BE2C (cell line): ENCODE measurements at regions not wholly inside any gene's neighbourhood (a gene's known extent, or its start where the extent isn't known, plus 50 kb on each side); places are given as distances from the start of the nearest gene placed in this dataset.

Source experiments
- DNase-seq: peaks from one replicate; pipeline ENCODE4 v3.0.0-alpha.2; 2020
- H3K27me3 ChIP-seq: fragments of 250-450 bp; sonication (Bioruptor Pico); 2 replicates; pipeline ENCODE4 v1.5.1; 2020; ENCODE audit warnings: mild to moderate bottlenecking
- H3K36me3 ChIP-seq: fragments of 250-450 bp; sonication (Bioruptor Pico); 2 replicates; pipeline ENCODE4 v1.5.1; 2020; ENCODE audit warnings: mild to moderate bottlenecking
- H3K4me1 ChIP-seq: fragments of 250-450 bp; sonication (Bioruptor Pico); 2 replicates; pipeline ENCODE4 v1.5.1; 2020
- H3K4me3 ChIP-seq: 2 replicates; pipeline ENCODE4 v1.5.1; 2011; ENCODE audit warnings: low read depth, low read length
- H3K9me3 ChIP-seq: fragments of 250-450 bp; sonication (Bioruptor Pico); 2 replicates; pipeline ENCODE4 v1.5.1; 2020
- TF ChIP-seq, protein P1 (sequence below): IDR thresholded peaks from 2 replicates; pipeline ENCODE4 v1.5.1; 2012; ENCODE audit warnings: mild to moderate bottlenecking, low read depth, low read length

DNA sequence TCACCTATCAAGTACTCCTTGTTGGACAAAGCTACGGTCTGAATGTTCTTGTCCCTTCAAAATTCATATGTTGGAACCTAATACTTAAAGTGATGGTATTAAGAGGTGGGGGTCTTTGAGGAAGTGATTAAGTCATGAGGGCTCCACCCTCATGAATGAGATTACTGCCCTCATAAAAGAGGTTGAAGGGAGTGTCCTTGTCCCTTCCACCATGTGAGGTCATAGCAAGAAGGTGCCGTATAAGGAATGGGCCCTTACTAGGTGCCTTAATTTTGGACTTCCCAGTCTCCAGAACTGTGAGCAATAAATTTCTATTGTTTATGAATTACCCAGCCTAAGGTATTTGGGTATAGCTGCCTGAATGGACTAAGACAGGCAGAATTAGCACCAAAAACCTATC lies 191.1 kb upstream of the NUDT4 start:
- Histone ChIP-seq H3K9me3 (no peaks in the 10 kb centered on the region), H3K27me3 (no peaks in the 10 kb centered on the region), H3K4me3 (no peak overlapping the region), H3K36me3 (no peaks in the 10 kb centered on the region), H3K4me1 (peaks cover 9% of the 10 kb centered on the region)
- no peak for DNase-seq
- TF ChIP-seq, protein P1, sequence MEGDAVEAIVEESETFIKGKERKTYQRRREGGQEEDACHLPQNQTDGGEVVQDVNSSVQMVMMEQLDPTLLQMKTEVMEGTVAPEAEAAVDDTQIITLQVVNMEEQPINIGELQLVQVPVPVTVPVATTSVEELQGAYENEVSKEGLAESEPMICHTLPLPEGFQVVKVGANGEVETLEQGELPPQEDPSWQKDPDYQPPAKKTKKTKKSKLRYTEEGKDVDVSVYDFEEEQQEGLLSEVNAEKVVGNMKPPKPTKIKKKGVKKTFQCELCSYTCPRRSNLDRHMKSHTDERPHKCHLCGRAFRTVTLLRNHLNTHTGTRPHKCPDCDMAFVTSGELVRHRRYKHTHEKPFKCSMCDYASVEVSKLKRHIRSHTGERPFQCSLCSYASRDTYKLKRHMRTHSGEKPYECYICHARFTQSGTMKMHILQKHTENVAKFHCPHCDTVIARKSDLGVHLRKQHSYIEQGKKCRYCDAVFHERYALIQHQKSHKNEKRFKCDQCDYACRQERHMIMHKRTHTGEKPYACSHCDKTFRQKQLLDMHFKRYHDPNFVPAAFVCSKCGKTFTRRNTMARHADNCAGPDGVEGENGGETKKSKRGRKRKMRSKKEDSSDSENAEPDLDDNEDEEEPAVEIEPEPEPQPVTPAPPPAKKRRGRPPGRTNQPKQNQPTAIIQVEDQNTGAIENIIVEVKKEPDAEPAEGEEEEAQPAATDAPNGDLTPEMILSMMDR = no peak

DNA sequence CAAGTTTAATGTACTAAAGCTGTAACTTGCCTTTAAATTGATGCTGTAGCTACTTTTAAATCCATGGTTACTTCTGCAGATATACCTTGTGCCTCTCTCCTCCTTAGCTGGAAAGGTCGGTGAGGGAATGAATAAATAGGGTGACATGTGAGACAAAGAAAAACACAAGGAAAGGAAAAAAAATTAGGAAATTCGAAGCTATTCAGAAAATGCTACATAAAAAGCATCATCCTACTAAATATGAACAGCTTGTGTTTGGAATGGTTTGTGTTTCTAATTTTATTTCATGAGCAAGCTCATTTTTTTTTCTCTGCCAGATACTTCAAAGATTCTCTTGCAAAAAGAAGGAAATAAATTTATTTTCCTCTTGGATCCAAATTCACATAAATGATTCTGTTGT lies 186.3 kb upstream of the NUDT4 start:
- Histone ChIP-seq H3K4me3 (no peak overlapping the region), H3K36me3 (no peaks in the 10 kb centered on the region), H3K4me1 (no peaks in the 10 kb centered on the region), H3K27me3 (no peaks in the 10 kb centered on the region), H3K9me3 (no peaks in the 10 kb centered on the region)
- no peak for DNase-seq
- TF ChIP-seq, protein P1 = no peak

- DNase-seq = no peak
- H3K4me3 ChIP-seq = no peak overlapping the region
- TF ChIP-seq, protein P1 = no peak
- H3K9me3 ChIP-seq = no peaks in the 10 kb centered on the region
- H3K36me3 ChIP-seq = no peaks in the 10 kb centered on the region
- no peaks in the 10 kb centered on the region for H3K4me1 ChIP-seq
- H3K27me3 ChIP-seq = no peaks in the 10 kb centered on the region
These were observed 185.8 kb upstream of the NUDT4 start for GRCh38 chr12:93191956-93192355.

DNA sequence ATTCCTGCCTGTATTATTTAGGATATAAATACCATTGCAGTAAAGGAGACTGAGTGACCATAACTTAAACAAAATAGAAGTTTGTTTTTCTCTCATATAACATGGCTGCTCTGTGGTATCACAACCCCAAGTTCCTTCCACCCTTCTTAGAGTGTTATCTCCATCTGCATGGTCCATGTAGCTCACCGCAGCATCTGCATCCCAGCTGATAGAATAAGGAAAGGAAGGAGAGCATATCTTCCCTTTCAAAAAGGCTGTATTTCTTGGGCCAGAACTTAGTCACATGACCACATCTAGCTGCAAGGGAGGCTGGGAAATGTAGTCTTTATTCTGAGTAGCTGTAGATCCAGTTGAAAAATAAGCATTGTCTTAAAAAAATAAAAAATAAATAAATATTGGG lies 184.8 kb upstream of the NUDT4 start:
- Histone ChIP-seq H3K9me3 (no peaks in the 10 kb centered on the region), H3K4me1 (no peaks in the 10 kb centered on the region), H3K4me3 (no peak overlapping the region), H3K27me3 (no peaks in the 10 kb centered on the region), H3K36me3 (no peaks in the 10 kb centered on the region)
- DNase-seq = no peak
- TF ChIP-seq, protein P1 = no peak

GRCh38 chr12:93195511-93195910 lies 182.2 kb upstream of the NUDT4 start:
- TF ChIP-seq, protein P1 = no peak
- no peak for DNase-seq
- Histone ChIP-seq H3K27me3 (no peaks in the 10 kb centered on the region), H3K36me3 (no peaks in the 10 kb centered on the region), H3K4me3 (no peak overlapping the region), H3K9me3 (no peaks in the 10 kb centered on the region), H3K4me1 (no peaks in the 10 kb centered on the region)

DNA sequence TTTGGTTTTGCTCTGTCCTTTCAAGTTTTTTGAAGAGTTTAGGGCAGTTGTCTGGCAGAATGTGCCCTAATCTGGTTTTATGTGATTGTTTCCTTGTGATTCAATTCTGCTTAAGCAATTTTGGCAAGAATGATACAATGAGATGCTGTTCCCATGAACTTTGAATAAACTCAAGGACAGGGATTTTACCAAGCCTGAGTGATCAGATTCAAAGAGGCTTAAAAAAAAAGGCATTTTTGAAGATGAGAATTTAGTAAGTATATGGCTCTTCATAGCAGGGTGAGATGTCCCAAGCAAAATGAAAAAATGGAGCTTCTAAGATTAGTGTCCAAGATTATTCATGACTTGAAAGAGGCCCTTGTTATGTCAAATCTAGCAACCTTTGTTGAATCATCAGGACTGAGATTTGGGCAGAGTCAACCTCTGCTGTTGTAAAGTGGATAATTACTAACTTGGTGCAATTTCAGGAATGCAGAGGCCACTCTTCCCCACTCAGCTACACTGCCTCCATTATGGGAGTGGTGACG lies 180.6 kb upstream of the NUDT4 start:
- no peaks in the 10 kb centered on the region for H3K36me3 ChIP-seq
- no peaks in the 10 kb centered on the region for H3K27me3 ChIP-seq
- no peaks in the 10 kb centered on the region for H3K9me3 ChIP-seq
- TF ChIP-seq, protein P1 = no peak
- H3K4me3 ChIP-seq = no peak overlapping the region
- no peaks in the 10 kb centered on the region for H3K4me1 ChIP-seq
- DNase-seq = no peak
